ENCODE measurements at regions not wholly inside any gene's neighbourhood (a gene's known extent, or its start where the extent isn't known, plus 50 kb on each side); places are given as distances from the start of the nearest gene placed in this dataset.

- Mint-ChIP-seq H3K27ac (ENCODE audit: low read depth, unreplicated experiment) (no peak overlapping the region), H3K4me1 (ENCODE audit: insufficient read depth, unreplicated experiment) (peaks cover 5% of the 10 kb centered on the region), H3K9me3 (ENCODE audit: unreplicated experiment) (no peaks in the 10 kb centered on the region), H3K4me3 (ENCODE audit: unreplicated experiment) (no peak overlapping the region), H3K27me3 (ENCODE audit: insufficient read depth, unreplicated experiment) (no peaks in the 10 kb centered on the region), H3K36me3 (ENCODE audit: insufficient read depth, unreplicated experiment) (peaks cover 6% of the 10 kb centered on the region)
- no TSS peak for BruUV-seq (replicated peaks)
- TF ChIP-seq CTCF (IDR thresholded peaks at IDR 0.05; ENCODE audit: unreplicated experiment): no peak
- ChIA-PET POLR2A (no interaction called here), CTCF (no interaction called here)
- DNase-seq (ENCODE audit: unreplicated experiment): no peak
- intact Hi-C loops (cut with micrococcal nuclease): no loop called here
Observed at GRCh38 chr10:76667408-76668370, 969.9 kb downstream of the KCNMA1 start.

GRCh38 chr10:76666891-76667290 is 970.7 kb downstream of the KCNMA1 start:
- H3K36me3 Mint-ChIP-seq (ENCODE audit: insufficient read depth, unreplicated experiment): peaks cover 6% of the 10 kb centered on the region
- ChIA-PET CTCF (no interaction called here), POLR2A (no interaction called here)
- no peak for TF ChIP-seq CTCF (IDR thresholded peaks at IDR 0.05; ENCODE audit: unreplicated experiment)
- intact Hi-C loops (cut with micrococcal nuclease): no loop called here
- H3K4me1 Mint-ChIP-seq (ENCODE audit: insufficient read depth, unreplicated experiment): peaks cover 5% of the 10 kb centered on the region
- no peak overlapping the region for H3K4me3 Mint-ChIP-seq (ENCODE audit: unreplicated experiment)
- no peak for DNase-seq (ENCODE audit: unreplicated experiment)
- no TSS peak for BruUV-seq (replicated peaks)
- H3K9me3 Mint-ChIP-seq (ENCODE audit: unreplicated experiment): no peaks in the 10 kb centered on the region
- no peak overlapping the region for H3K27ac Mint-ChIP-seq (ENCODE audit: low read depth, unreplicated experiment)
- no peaks in the 10 kb centered on the region for H3K27me3 Mint-ChIP-seq (ENCODE audit: insufficient read depth, unreplicated experiment)

- Mint-ChIP-seq H3K4me1 (ENCODE audit: insufficient read depth, unreplicated experiment) (peaks cover 5% of the 10 kb centered on the region), H3K4me3 (ENCODE audit: unreplicated experiment) (no peak overlapping the region), H3K9me3 (ENCODE audit: unreplicated experiment) (no peaks in the 10 kb centered on the region), H3K27me3 (ENCODE audit: insufficient read depth, unreplicated experiment) (no peaks in the 10 kb centered on the region), H3K36me3 (ENCODE audit: insufficient read depth, unreplicated experiment) (peaks cover 6% of the 10 kb centered on the region), H3K27ac (ENCODE audit: low read depth, unreplicated experiment) (peak overlapping the region; percentile 25)
- no TSS peak for BruUV-seq (replicated peaks)
- CTCF ChIA-PET: no interaction called here
- no peak for DNase-seq (ENCODE audit: unreplicated experiment)
- POLR2A ChIA-PET: no interaction called here
- intact Hi-C loops (cut with micrococcal nuclease): no loop called here
- TF ChIP-seq CTCF (IDR thresholded peaks at IDR 0.05; ENCODE audit: unreplicated experiment): no peak
Observed at GRCh38 chr10:76665029-76665428, 972.6 kb downstream of the KCNMA1 start.

GRCh38 chr10:76657337-76658012 is 980.1 kb downstream of the KCNMA1 start:
- Mint-ChIP-seq H3K27ac (ENCODE audit: low read depth, unreplicated experiment) (no peak overlapping the region), H3K36me3 (ENCODE audit: insufficient read depth, unreplicated experiment) (no peaks in the 10 kb centered on the region), H3K4me1 (ENCODE audit: insufficient read depth, unreplicated experiment) (no peaks in the 10 kb centered on the region), H3K27me3 (ENCODE audit: insufficient read depth, unreplicated experiment) (no peaks in the 10 kb centered on the region), H3K9me3 (ENCODE audit: unreplicated experiment) (no peaks in the 10 kb centered on the region), H3K4me3 (ENCODE audit: unreplicated experiment) (no peak overlapping the region)
- DNase-seq (ENCODE audit: unreplicated experiment): no peak
- BruUV-seq (replicated peaks): no TSS peak
- POLR2A ChIA-PET: no interaction called here
- CTCF ChIA-PET: no interaction called here
- no peak for TF ChIP-seq CTCF (IDR thresholded peaks at IDR 0.05; ENCODE audit: unreplicated experiment)
- intact Hi-C loops (cut with micrococcal nuclease): no loop called here

Data from MCF 10A (cell line).